KMS-11 (cell line): ENCODE measurements at regions not wholly inside any gene's neighbourhood (a gene's known extent, or its start where the extent isn't known, plus 50 kb on each side); places are given as distances from the start of the nearest gene placed in this dataset.
"Not testable (repeated sequence)": the region's sequence is repeated elsewhere in the genome, so short reads cannot be mapped to it uniquely, and the experiment has no call there.

ENCODE experiments used
- H2AFZ ChIP-seq: fragments of 200-600 bp; sonication (generic); 2 replicates; pipeline ENCODE4 v1.6.1; 2016; ENCODE audit warnings: antibody characterized with exemption, mixed run types, low read depth
- H3K27ac ChIP-seq: fragments of 200-600 bp; sonication (generic); 2 replicates; pipeline ENCODE4 v1.6.1; 2016; ENCODE audit warnings: mild to moderate bottlenecking, mixed run types
- H3K27me3 ChIP-seq: fragments of 200-600 bp; sonication (generic); 2 replicates; pipeline ENCODE4 v1.6.1; 2017; ENCODE audit warnings: mild to moderate bottlenecking, low read depth, mixed run types, moderate library complexity; ENCODE audit not compliant: insufficient read depth
- H3K36me3 ChIP-seq: fragments of 200-600 bp; sonication (generic); 2 replicates; pipeline ENCODE4 v1.6.1; 2017; ENCODE audit warnings: mild to moderate bottlenecking, mixed run types; ENCODE audit not compliant: insufficient read depth
- H3K4me1 ChIP-seq: fragments of 200-600 bp; sonication (generic); 2 replicates; pipeline ENCODE4 v1.6.1; 2016; ENCODE audit warnings: mild to moderate bottlenecking, low read depth, mixed run types; ENCODE audit not compliant: poor library complexity, severe bottlenecking
- H3K4me2 ChIP-seq: fragments of 200-600 bp; sonication (generic); 2 replicates; pipeline ENCODE4 v1.7.0; 2016; ENCODE audit warnings: mild to moderate bottlenecking, mixed run types
- H3K4me3 ChIP-seq: fragments of 200-600 bp; sonication (generic); IDR thresholded peaks from 2 replicates; pipeline ENCODE4 v1.6.1; 2017; ENCODE audit warnings: low read depth, low read length, mixed read lengths; ENCODE audit not compliant: insufficient read depth
- H3K79me2 ChIP-seq: fragments of 200-600 bp; sonication (generic); 2 replicates; pipeline ENCODE4 v1.6.1; 2016; ENCODE audit warnings: low read depth, mixed run types; ENCODE audit not compliant: insufficient read depth
- H3K9ac ChIP-seq: fragments of 200-600 bp; sonication (generic); 2 replicates; pipeline ENCODE4 v1.6.1; 2016; ENCODE audit warnings: mild to moderate bottlenecking, mixed run types
- H4K20me1 ChIP-seq: fragments of 200-600 bp; sonication (generic); 2 replicates; pipeline ENCODE4 v1.6.1; 2016; ENCODE audit warnings: mild to moderate bottlenecking, mixed run types; ENCODE audit not compliant: insufficient read depth
- CTCF ChIP-seq: fragments of 200-600 bp; sonication (generic); conservative IDR thresholded peaks from 2 replicates; pipeline ENCODE4 v1.6.1; 2017; ENCODE audit warnings: low read depth, mild to moderate bottlenecking, antibody characterized with exemption, low read length, moderate library complexity, mixed read lengths

GRCh38 chr1:96596226-96596922 lies 125.2 kb upstream of the PTBP2 start:
- Histone ChIP-seq H3K79me2 (no peaks in the 10 kb centered on the region), H4K20me1 (no peaks in the 10 kb centered on the region), H2AFZ (no peak overlapping the region), H3K27ac (no peak overlapping the region), H3K4me3 (no peak overlapping the region), H3K36me3 (no peaks in the 10 kb centered on the region), H3K27me3 (no peaks in the 10 kb centered on the region), H3K4me1 (no peaks in the 10 kb centered on the region), H3K4me2 (no peak overlapping the region), H3K9ac (no peak overlapping the region)
- TF ChIP-seq CTCF: no peak

DNA sequence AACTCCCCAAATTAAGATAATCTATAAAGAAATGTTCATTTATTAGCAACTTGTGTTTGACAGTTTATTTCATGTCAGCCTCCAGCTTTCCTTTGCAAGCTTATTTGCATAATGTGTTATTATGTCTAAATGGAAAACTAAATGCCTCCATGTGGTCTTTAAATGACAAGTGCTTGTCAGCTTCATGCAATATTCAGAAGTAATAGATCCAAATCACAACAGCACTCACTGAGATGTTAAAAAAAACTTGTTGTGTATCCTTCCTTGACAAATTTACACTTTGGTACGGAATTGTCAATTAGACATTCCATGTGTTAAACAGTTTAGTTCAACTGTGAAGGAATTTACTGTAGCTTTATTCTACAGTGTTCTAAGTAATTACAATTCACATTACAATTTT lies 124.4 kb upstream of the PTBP2 start:
- no peak overlapping the region for H3K27ac ChIP-seq
- H3K36me3 ChIP-seq: no peaks in the 10 kb centered on the region
- H2AFZ ChIP-seq: no peak overlapping the region
- H3K9ac ChIP-seq: no peak overlapping the region
- no peaks in the 10 kb centered on the region for H4K20me1 ChIP-seq
- H3K79me2 ChIP-seq: no peaks in the 10 kb centered on the region
- H3K4me1 ChIP-seq: no peaks in the 10 kb centered on the region
- H3K4me2 ChIP-seq: no peak overlapping the region
- no peak for TF ChIP-seq CTCF
- no peaks in the 10 kb centered on the region for H3K27me3 ChIP-seq
- no peak overlapping the region for H3K4me3 ChIP-seq

DNA sequence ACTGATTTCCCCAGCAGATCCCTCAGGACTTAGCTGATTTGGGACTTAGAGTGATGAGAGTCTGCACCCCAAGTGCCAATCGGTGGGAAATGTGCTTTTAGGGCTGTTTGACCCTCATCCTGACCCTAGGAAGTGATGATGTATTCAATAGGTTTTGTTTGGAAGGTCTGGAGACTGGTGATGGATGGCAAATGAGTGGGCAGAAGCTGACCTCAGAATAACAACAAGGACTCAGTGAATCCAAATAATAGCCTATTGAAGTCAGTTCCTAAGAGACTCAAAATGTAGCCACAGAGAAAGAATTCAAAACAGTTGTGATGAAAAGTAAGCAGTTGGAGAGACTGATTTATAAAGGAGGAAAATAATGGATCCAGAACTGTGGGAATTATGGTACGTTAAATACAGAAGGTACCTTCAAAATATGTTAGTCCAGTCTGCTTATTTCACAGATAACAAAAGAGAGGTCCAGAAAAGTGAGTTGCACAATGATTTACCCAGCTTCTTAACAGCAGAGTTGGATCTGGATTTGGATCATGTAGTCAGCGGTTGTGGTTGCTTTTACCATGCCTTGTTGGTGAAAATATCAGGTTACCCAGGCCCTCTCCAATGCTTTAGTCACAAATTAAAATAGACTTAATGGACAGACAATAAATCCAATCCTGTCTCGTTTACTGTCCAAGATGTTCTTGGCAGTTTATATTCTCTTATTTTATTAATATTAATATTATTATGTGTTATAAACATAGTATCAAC lies 123.0 kb upstream of the PTBP2 start:
- Histone ChIP-seq H3K9ac (no peak overlapping the region), H3K4me3 (no peak overlapping the region), H3K79me2 (no peaks in the 10 kb centered on the region), H3K27me3 (no peaks in the 10 kb centered on the region), H2AFZ (no peak overlapping the region), H3K4me1 (no peaks in the 10 kb centered on the region), H3K36me3 (no peaks in the 10 kb centered on the region), H3K4me2 (no peak overlapping the region), H4K20me1 (no peaks in the 10 kb centered on the region), H3K27ac (no peak overlapping the region)
- no peak for TF ChIP-seq CTCF

DNA sequence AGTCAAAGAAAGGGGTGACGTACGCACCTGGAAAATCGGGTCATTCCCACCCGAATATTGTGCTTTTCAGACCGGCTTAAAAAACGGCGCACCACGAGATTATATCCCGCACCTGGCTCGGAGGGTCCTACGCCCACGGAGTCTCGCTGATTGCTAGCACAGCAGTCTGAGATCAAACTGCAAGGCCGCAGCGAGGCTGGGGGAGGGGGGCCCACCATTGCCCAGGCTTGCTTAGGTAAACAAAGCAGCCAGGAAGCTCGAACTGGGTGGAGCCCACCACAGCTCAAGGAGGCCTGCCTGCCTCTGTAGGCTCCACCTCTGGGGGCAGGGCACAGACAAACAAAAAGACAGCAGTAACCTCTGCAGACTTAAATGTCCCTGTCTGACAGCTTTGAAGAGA lies 117.0 kb upstream of the PTBP2 start:
- H3K4me1 ChIP-seq, H3K4me3 ChIP-seq, H3K36me3 ChIP-seq, H3K4me2 ChIP-seq, H3K27me3 ChIP-seq, H2AFZ ChIP-seq, H3K27ac ChIP-seq, H3K79me2 ChIP-seq, H3K9ac ChIP-seq, H4K20me1 ChIP-seq: not testable (repeated sequence)

GRCh38 chr1:96617375-96617774 lies 104.2 kb upstream of the PTBP2 start:
- not testable (repeated sequence) for H3K27me3 ChIP-seq, H3K4me2 ChIP-seq, H3K9ac ChIP-seq, H3K36me3 ChIP-seq, H3K4me3 ChIP-seq, H3K4me1 ChIP-seq, H3K79me2 ChIP-seq, H2AFZ ChIP-seq, H4K20me1 ChIP-seq, H3K27ac ChIP-seq
